Caco-2 (cell line): ENCODE measurements at regions not wholly inside any gene's neighbourhood (a gene's known extent, or its start where the extent isn't known, plus 50 kb on each side); places are given as distances from the start of the nearest gene placed in this dataset.

Experiments
- BruUV-seq: library from RNA; stranded (reverse); fragments of 400-500 nt; replicated peaks from 2 replicates; lab custom pipeline; 2021; lab: Mats Ljungman, UMichigan
- CTCF ChIA-PET: fragments of 300-600 bp; sonication (Branson Sonifier 250); formaldehyde crosslinking; loops from one replicate; lab custom pipeline; 2022; ENCODE audit warnings: antibody characterized with exemption; lab: Charles Lee
- POLR2A ChIA-PET: fragments of 300-600 bp; sonication (Branson Sonifier 250); formaldehyde crosslinking; loops from one replicate; lab custom pipeline; 2022; ENCODE audit warnings: antibody characterized with exemption; lab: Charles Lee
- DNase-seq, 2 experiments: peaks; one replicate each; pipeline versions ENCODE4 v3.0.0 to v3.0.0-alpha.2; 2020 to 2022
- H3K27me3 ChIP-seq: replicated peaks from 2 replicates; pipeline ENCODE4 v1.6.0; 2011; ENCODE audit warnings: low read length; ENCODE audit not compliant: control insufficient read depth, insufficient read depth
- H3K36me3 ChIP-seq: 2 replicates; pipeline ENCODE4 v1.5.1; 2011; ENCODE audit warnings: low read length; ENCODE audit not compliant: control insufficient read depth, insufficient read depth
- H3K4me1 ChIP-seq: fragments of 250-450 bp; sonication (Bioruptor Pico); 2 replicates; pipeline ENCODE4 v1.5.1; 2020; ENCODE audit warnings: mild to moderate bottlenecking
- H3K4me3 ChIP-seq: 2 replicates; pipeline ENCODE4 v1.5.1; 2011; ENCODE audit warnings: low read depth, mild to moderate bottlenecking, control low read depth, low read length
- H3K9me3 ChIP-seq: fragments of 250-450 bp; sonication (Bioruptor Pico); 2 replicates; pipeline ENCODE4 v1.5.1; 2020; ENCODE audit warnings: mild to moderate bottlenecking, moderate library complexity
- H3K27ac Mint-ChIP-seq: one replicate; pipeline ENCODE4 v1.8.0; 2022; ENCODE audit warnings: mixed read lengths; ENCODE audit not compliant: unreplicated experiment
- H3K27me3 Mint-ChIP-seq: one replicate; pipeline ENCODE4 v1.8.0; 2022; ENCODE audit warnings: mixed read lengths; ENCODE audit not compliant: insufficient read depth, unreplicated experiment
- H3K36me3 Mint-ChIP-seq: one replicate; pipeline ENCODE4 v1.8.0; 2022; ENCODE audit warnings: mild to moderate bottlenecking, mixed read lengths; ENCODE audit not compliant: insufficient read depth, unreplicated experiment
- H3K4me1 Mint-ChIP-seq: one replicate; pipeline ENCODE4 v1.8.0; 2022; ENCODE audit warnings: low read depth, mixed read lengths; ENCODE audit not compliant: unreplicated experiment
- H3K4me3 Mint-ChIP-seq: one replicate; pipeline ENCODE4 v1.8.0; 2022; ENCODE audit warnings: mild to moderate bottlenecking, moderate library complexity, mixed read lengths; ENCODE audit not compliant: unreplicated experiment
- H3K9me3 Mint-ChIP-seq: one replicate; pipeline ENCODE4 v1.8.0; 2022; ENCODE audit warnings: mixed read lengths; ENCODE audit not compliant: unreplicated experiment
- CTCF ChIP-seq, 2 experiments: fragments of 200-600 bp in 1 of 2; IDR thresholded peaks; 1 replicate in 1 of 2; 2 replicates in 1 of 2; pipeline versions ENCODE4 v1.5.1 to v1.8.0; 2011 to 2022; ENCODE audit warnings: antibody characterized with exemption in 1 of 2, control low read depth in 1 of 2, inconsistent platforms in 1 of 2, low read depth in 1 of 2, low read length in 1 of 2, mild to moderate bottlenecking in 1 of 2, moderate library complexity in 1 of 2; ENCODE audit not compliant: insufficient read depth in 1 of 2, severe bottlenecking in 1 of 2, unreplicated experiment in 1 of 2
- intact Hi-C: fragments of 100-400 bp; cut with micrococcal nuclease; formaldehyde crosslinking; loops from one replicate; pipeline ENCODE4 v1.10.0; 2022; ENCODE audit not compliant: unreplicated experiment

GRCh38 chr19:29442094-29442493, 83.7 kb upstream of the VSTM2B start:
- Mint-ChIP-seq H3K4me3 (no peak overlapping the region), H3K4me1 (no peaks in the 10 kb centered on the region), H3K9me3 (no peaks in the 10 kb centered on the region), H3K27ac (no peak overlapping the region), H3K36me3 (no peaks in the 10 kb centered on the region), H3K27me3 (no peaks in the 10 kb centered on the region)
- no peak for DNase-seq
- BruUV-seq = no TSS peak
- intact Hi-C loops = no loop called here
- ChIA-PET POLR2A (no interaction called here), CTCF (no interaction called here)
- H3K4me3 ChIP-seq = no peak overlapping the region
- no peak for TF ChIP-seq CTCF (IDR thresholded peaks at IDR 0.05; ENCODE audit: insufficient read depth in 1 of 2, low read depth in 1 of 2, low read length in 1 of 2, severe bottlenecking in 1 of 2, unreplicated experiment in 1 of 2)
- H3K27me3 ChIP-seq = no peaks in the 10 kb centered on the region
- H3K36me3 ChIP-seq = no peaks in the 10 kb centered on the region
- H3K4me1 ChIP-seq = no peaks in the 10 kb centered on the region
- peaks cover 10% of the 10 kb centered on the region; the same call in 1 of the 2 replicates for H3K9me3 ChIP-seq

- Mint-ChIP-seq H3K27ac (no peak overlapping the region), H3K27me3 (peaks cover 3% of the 10 kb centered on the region), H3K36me3 (no peaks in the 10 kb centered on the region), H3K9me3 (no peaks in the 10 kb centered on the region), H3K4me1 (no peaks in the 10 kb centered on the region), H3K4me3 (no peak overlapping the region)
- H3K9me3 ChIP-seq = peaks cover 10% of the 10 kb centered on the region; the same call in 1 of the 2 replicates
- no peak for DNase-seq
- H3K4me1 ChIP-seq = no peaks in the 10 kb centered on the region
- H3K36me3 ChIP-seq = no peaks in the 10 kb centered on the region
- ChIA-PET POLR2A (no interaction called here), CTCF (no interaction called here)
- intact Hi-C loops = no loop called here
- no peak overlapping the region for H3K4me3 ChIP-seq
- no TSS peak for BruUV-seq
- H3K27me3 ChIP-seq = no peaks in the 10 kb centered on the region
- TF ChIP-seq CTCF (IDR thresholded peaks at IDR 0.05; ENCODE audit: insufficient read depth in 1 of 2, low read depth in 1 of 2, low read length in 1 of 2, severe bottlenecking in 1 of 2, unreplicated experiment in 1 of 2) = no peak
Measured at GRCh38 chr19:29442910-29443309, 82.9 kb upstream of the VSTM2B start.

GRCh38 chr19:29445246-29445645, 80.5 kb upstream of the VSTM2B start:
- no peaks in the 10 kb centered on the region for H3K36me3 ChIP-seq

More at GRCh38 chr19:29445246-29445645, 80.5 kb upstream of the VSTM2B start:
- no peak overlapping the region for H3K4me3 ChIP-seq
- H3K27me3 Mint-ChIP-seq = peaks cover 3% of the 10 kb centered on the region
- H3K27ac Mint-ChIP-seq = no peak overlapping the region
- H3K27me3 ChIP-seq = no peaks in the 10 kb centered on the region
- H3K9me3 ChIP-seq = peaks cover 10% of the 10 kb centered on the region; the same call in 1 of the 2 replicates
- no peaks in the 10 kb centered on the region for H3K9me3 Mint-ChIP-seq
- BruUV-seq = no TSS peak
- CTCF ChIA-PET = no interaction called here
- POLR2A ChIA-PET = no interaction called here
- H3K4me1 Mint-ChIP-seq = no peaks in the 10 kb centered on the region
- no peaks in the 10 kb centered on the region for H3K4me1 ChIP-seq
- intact Hi-C loops = no loop called here
- no peak for TF ChIP-seq CTCF (IDR thresholded peaks at IDR 0.05; ENCODE audit: insufficient read depth in 1 of 2, low read depth in 1 of 2, low read length in 1 of 2, severe bottlenecking in 1 of 2, unreplicated experiment in 1 of 2)
- no peaks in the 10 kb centered on the region for H3K36me3 Mint-ChIP-seq
- no peak for DNase-seq
- H3K4me3 Mint-ChIP-seq = no peak overlapping the region
